HL-60 (cell line): ENCODE measurements at regions not wholly inside any gene's neighbourhood (a gene's known extent, or its start where the extent isn't known, plus 50 kb on each side); places are given as distances from the start of the nearest gene placed in this dataset.

Experiments used
- CTCF ChIP-seq: IDR thresholded peaks from one replicate; pipeline ENCODE4 v1.5.1; 2011; ENCODE audit warnings: low read length, control low read depth, inconsistent platforms; ENCODE audit not compliant: insufficient read depth
- POLR2AphosphoS5 ChIP-seq: IDR thresholded peaks from 2 replicates; pipeline ENCODE4 v1.6.1; 2012; ENCODE audit warnings: low read depth
- REST ChIP-seq: IDR thresholded peaks from 2 replicates; pipeline ENCODE4 v1.6.1; 2012; ENCODE audit warnings: low read depth; ENCODE audit not compliant: insufficient replicate concordance

- TF ChIP-seq CTCF (no peak), POLR2AphosphoS5 (no peak), REST (no peak)
Measured at GRCh38 chr12:90897986-90898385, 57.0 kb downstream of the CCER1 start.
